Gastroesophageal sphincter (tissue), 3 donors: ENCODE measurements at regions not wholly inside any gene's neighbourhood (a gene's known extent, or its start where the extent isn't known, plus 50 kb on each side); places are given as distances from the start of the nearest gene placed in this dataset.

Experiments
- POLR2A ChIP-seq, 2 donors: fragments of 450-650 bp; IDR thresholded peaks; one replicate each; pipeline ENCODE4 v1.6.1; 2017; ENCODE audit warnings: antibody characterized with exemption in 2 of 2, mild to moderate bottlenecking in 2 of 2, moderate library complexity in 1 of 2
- TF ChIP-seq, protein P1 (sequence below), 4 experiments: fragments of 200-600 bp in 2 of 4; fragments of 450-650 bp in 2 of 4; sonication (generic) in 1 of 4; IDR thresholded peaks; one replicate each; pipeline ENCODE4 v1.5.1; 2017 to 2019; ENCODE audit warnings: antibody characterized with exemption in 4 of 4, mild to moderate bottlenecking in 2 of 4, moderate library complexity in 2 of 4

DNA sequence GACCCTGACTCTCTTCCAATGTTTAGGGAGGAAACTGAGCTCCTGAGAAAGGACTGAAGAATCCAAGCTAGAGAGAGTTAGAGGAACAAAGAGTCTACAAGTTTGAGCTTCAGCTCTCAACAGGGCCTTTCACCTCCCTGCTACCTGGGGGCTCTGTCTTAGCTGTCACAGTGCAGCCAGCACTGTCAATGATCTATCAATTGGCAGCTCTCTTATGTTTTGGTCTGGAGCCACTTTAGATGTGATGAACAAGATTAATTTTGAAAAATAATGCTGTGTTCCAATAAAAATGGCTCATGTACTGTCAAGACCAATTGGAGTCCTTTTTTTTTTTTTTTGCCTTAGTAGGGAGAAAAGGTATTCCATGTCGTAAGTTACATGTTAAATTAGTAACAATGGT is 215.8 kb upstream of the TRIB2 start:
- no peak for TF ChIP-seq POLR2A (IDR thresholded peaks at IDR 0.05)
- TF ChIP-seq, protein P1, sequence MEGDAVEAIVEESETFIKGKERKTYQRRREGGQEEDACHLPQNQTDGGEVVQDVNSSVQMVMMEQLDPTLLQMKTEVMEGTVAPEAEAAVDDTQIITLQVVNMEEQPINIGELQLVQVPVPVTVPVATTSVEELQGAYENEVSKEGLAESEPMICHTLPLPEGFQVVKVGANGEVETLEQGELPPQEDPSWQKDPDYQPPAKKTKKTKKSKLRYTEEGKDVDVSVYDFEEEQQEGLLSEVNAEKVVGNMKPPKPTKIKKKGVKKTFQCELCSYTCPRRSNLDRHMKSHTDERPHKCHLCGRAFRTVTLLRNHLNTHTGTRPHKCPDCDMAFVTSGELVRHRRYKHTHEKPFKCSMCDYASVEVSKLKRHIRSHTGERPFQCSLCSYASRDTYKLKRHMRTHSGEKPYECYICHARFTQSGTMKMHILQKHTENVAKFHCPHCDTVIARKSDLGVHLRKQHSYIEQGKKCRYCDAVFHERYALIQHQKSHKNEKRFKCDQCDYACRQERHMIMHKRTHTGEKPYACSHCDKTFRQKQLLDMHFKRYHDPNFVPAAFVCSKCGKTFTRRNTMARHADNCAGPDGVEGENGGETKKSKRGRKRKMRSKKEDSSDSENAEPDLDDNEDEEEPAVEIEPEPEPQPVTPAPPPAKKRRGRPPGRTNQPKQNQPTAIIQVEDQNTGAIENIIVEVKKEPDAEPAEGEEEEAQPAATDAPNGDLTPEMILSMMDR (IDR thresholded peaks at IDR 0.05): no peak
